IPS DF 6.9 (cell line): ENCODE measurements at regions not wholly inside any gene's neighbourhood (a gene's known extent, or its start where the extent isn't known, plus 50 kb on each side); places are given as distances from the start of the nearest gene placed in this dataset.

Source experiments
- DNase-seq: peaks from one replicate; pipeline ENCODE4 v3.0.0-alpha.2; 2013; ENCODE audit warnings: low read depth, low spot score
- H3K27ac ChIP-seq: one replicate; pipeline ENCODE4 v1.5.1; 2013; ENCODE audit warnings: low read length, control low read depth
- H3K27me3 ChIP-seq: 2 replicates; pipeline ENCODE4 v1.6.1; 2013; ENCODE audit warnings: mild to moderate bottlenecking, low read length; ENCODE audit not compliant: control insufficient read depth, insufficient read depth
- H3K36me3 ChIP-seq: 2 replicates; pipeline ENCODE4 v1.6.1; 2013; ENCODE audit warnings: low read length; ENCODE audit not compliant: control insufficient read depth, insufficient read depth
- H3K4me1 ChIP-seq: 2 replicates; pipeline ENCODE4 v1.6.1; 2013; ENCODE audit warnings: low read length; ENCODE audit not compliant: control insufficient read depth, insufficient read depth
- H3K4me3 ChIP-seq: 2 replicates; pipeline ENCODE4 v1.5.1; 2013; ENCODE audit warnings: mild to moderate bottlenecking, low read length
- H3K9me3 ChIP-seq: 2 replicates; pipeline ENCODE4 v1.6.1; 2013; ENCODE audit warnings: low read length, inconsistent platforms; ENCODE audit not compliant: control insufficient read depth, insufficient read depth
- whole genome bisulfite sequencing: extraction: QIAGEN DNeasy Blood & Tissue Kit; methylation state at CpG from one replicate; pipeline ENCODE4 v1.1.7; 2013; ENCODE audit warnings: mixed read lengths, missing lambda C conversion rate; ENCODE audit not compliant: insufficient read length, insufficient coverage; 5-methylcytosine and 5-hydroxymethylcytosine counted together

DNA sequence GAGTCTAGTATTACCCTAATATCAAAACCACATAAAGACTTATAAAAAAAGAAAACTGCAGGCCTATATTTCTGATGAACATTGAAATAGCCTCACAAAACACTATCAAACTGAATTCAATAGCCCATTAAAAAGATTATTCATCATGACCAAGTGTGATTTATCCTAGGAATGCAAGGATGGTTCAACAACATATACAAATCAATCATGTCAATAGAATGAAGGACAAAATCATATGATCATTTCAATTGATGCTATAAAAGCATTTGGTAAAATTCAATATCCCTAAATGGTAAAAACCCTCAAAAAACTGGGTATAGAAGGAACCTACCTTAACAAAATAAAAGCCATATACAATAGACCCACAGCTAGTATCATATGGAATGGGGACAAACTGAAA lies 797.9 kb upstream of the INTU start:
- no peak for DNase-seq
- Histone ChIP-seq H3K36me3 (no peaks in the 10 kb centered on the region), H3K27ac (no peak overlapping the region), H3K4me3 (no peak overlapping the region), H3K9me3 (no peaks in the 10 kb centered on the region), H3K27me3 (no peaks in the 10 kb centered on the region), H3K4me1 (no peaks in the 10 kb centered on the region)

DNA sequence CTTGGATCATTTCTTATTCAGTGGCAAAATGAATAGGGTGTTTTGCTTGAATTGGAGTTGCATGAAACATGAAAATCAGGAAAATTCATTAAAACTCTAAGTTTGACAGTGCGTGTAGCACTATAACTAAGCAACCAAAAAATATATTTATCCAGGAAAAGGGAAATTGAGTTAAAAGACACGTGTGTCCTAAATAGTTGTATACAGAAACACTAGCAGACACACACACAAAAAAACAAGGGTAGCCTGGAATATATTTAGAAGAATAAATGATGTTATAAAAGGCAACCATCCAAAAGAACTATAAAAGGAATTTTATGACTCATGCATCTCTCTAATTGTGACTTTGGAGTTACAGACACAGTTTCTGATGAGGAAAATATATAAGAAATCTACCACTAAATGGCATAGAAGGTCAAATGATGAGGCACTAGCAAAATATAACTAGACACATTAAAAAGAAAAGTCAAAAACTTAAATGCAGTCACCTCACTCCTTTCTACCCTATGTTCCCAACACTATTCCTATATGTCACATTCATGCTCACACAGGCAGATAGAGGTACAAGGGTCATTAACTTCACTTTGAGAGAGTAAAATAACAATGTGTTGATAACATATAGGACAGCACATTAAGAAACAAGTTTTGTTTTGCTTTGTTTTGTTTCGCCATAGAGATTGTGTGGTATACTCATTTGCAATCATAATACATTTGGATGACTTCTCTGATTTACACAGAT lies 793.6 kb upstream of the INTU start:
- Histone ChIP-seq H3K27me3 (no peaks in the 10 kb centered on the region), H3K36me3 (0 out of 2 replicates have a peak, but pooled peaks cover 2% of the 10 kb centered on the region), H3K27ac (no peak overlapping the region), H3K9me3 (peaks cover 2% of the 10 kb centered on the region; the same call in 1 of the 2 replicates), H3K4me3 (no peak overlapping the region), H3K4me1 (no peaks in the 10 kb centered on the region)
- WGBS: no CpG with 5 or more reads among the region's 3 CpGs
- DNase-seq: no peak

DNA sequence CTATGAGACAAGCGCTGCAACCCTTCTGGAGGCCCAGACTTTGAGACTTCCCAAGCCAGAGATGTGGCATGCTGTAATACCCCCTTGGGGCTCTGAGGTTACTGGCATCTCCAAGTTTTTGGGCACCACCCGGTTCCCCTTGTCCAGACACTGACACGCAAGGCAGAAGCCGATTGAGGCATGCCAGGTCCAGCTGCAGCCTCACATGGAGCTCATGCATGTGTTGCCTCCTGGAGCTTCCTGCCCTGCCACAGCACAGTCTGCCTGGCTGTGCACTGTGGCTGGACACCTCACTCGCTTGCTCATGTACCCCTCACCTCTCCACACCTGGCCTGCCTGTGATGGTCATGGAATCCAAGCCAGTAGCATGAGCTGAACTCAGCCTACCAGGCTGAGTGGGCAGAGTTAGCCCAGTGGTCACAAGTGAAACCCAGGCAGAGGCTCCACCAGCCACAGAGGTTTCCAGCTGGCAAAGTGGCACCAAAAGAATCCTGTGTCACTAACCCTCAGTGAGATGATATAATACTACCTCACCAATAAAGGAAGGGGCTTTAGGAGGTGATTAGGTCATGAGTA lies 789.2 kb upstream of the INTU start:
- Histone ChIP-seq H3K27me3 (no peaks in the 10 kb centered on the region), H3K9me3 (peaks cover 2% of the 10 kb centered on the region; the same call in 1 of the 2 replicates), H3K4me1 (no peaks in the 10 kb centered on the region), H3K27ac (no peak overlapping the region), H3K4me3 (no peak overlapping the region), H3K36me3 (0 out of 2 replicates have a peak, but pooled peaks cover 2% of the 10 kb centered on the region)
- WGBS: no CpG with 5 or more reads among the region's 5 CpGs
- no peak for DNase-seq

DNA sequence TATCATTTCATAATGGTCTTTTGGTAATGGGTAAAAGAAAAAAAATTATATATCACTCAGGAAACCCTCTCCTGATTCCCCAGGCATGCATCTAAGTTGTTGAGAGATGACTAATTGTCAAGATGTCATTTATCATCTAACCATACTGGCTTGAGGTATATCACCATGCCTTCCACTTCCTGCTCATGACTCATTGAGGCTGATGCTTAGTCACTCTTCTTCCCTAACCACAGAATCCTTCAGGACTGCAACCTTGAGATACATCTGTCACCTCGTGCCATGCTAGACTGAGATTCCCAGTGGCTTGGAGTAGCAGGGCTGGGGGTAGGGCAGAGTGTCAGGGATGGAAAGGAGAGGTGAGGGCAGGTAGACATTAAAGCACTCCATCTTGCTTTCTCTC lies 782.5 kb upstream of the INTU start:
- Histone ChIP-seq H3K27me3 (no peaks in the 10 kb centered on the region), H3K36me3 (no peaks in the 10 kb centered on the region), H3K9me3 (no peaks in the 10 kb centered on the region), H3K27ac (no peak overlapping the region), H3K4me1 (no peaks in the 10 kb centered on the region), H3K4me3 (no peak overlapping the region)
- no peak for DNase-seq
- no CpG with 5 or more reads among the region's 1 CpG for WGBS

DNA sequence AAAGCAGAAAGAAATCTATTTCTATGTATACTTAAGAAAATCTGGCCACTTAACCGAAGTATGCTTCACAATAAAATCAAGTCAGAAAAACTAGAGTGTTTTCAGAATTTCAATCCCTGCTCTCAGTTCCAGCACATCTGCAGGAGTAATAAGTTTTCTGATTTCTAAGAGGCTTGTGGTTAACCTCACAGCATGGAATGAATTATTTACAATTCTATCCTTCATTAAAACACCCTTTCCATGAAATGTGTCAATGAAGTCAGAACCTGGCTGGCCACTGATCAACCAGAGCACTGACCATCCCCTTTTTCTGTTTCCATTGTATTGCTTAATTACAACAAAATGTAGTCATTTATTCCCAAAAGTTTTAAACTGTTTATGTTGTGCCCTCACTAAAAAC lies 781.4 kb upstream of the INTU start:
- Histone ChIP-seq H3K4me1 (no peaks in the 10 kb centered on the region), H3K27ac (no peak overlapping the region), H3K9me3 (no peaks in the 10 kb centered on the region), H3K27me3 (no peaks in the 10 kb centered on the region), H3K36me3 (no peaks in the 10 kb centered on the region), H3K4me3 (no peak overlapping the region)
- no CpG with 5 or more reads among the region's 1 CpG for WGBS
- DNase-seq: no peak

DNA sequence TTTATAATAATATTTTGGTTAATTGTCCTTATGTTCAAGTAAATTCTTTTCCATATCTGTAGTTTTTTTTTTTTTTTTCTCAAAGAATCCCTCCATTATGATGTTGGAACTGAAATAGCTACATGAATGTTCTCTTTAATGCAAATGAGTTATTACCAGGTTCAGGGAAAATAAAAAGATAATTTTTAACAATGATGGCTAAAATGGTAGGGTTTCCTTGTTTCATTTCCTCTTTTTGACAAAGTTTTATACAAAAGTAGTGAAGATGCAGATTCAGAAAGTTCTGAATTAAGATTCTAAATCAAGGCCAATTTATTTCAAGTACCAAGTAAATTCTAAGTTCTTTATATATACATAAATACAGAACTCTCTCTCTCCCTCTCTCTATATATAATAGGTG lies 779.0 kb upstream of the INTU start:
- Histone ChIP-seq H3K27me3 (no peaks in the 10 kb centered on the region), H3K4me1 (no peaks in the 10 kb centered on the region), H3K4me3 (no peak overlapping the region), H3K36me3 (no peaks in the 10 kb centered on the region), H3K9me3 (no peaks in the 10 kb centered on the region), H3K27ac (no peak overlapping the region)
- DNase-seq: no peak

DNA sequence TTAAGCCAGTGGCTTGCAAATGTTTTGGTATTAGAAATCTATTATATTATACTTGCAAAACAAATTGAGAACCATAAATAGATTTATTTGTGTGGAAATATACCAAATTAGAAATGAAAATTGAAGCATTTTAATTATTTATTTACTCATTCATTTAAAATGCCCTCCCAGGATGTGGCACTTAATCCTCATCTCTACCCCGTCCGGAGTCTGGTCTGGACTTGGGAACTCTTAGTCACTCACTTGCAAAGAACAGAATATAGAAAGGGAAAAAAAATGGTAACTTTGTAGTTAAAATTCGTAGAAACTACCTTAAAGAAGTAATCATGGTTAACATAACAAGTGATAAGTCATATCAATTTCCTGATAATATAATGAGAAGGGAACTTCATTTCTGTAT lies 775.9 kb upstream of the INTU start:
- Histone ChIP-seq H3K4me1 (no peaks in the 10 kb centered on the region), H3K27ac (no peak overlapping the region), H3K27me3 (no peaks in the 10 kb centered on the region), H3K9me3 (no peaks in the 10 kb centered on the region), H3K4me3 (no peak overlapping the region), H3K36me3 (no peaks in the 10 kb centered on the region)
- no CpG with 5 or more reads among the region's 3 CpGs for WGBS
- DNase-seq: no peak

DNA sequence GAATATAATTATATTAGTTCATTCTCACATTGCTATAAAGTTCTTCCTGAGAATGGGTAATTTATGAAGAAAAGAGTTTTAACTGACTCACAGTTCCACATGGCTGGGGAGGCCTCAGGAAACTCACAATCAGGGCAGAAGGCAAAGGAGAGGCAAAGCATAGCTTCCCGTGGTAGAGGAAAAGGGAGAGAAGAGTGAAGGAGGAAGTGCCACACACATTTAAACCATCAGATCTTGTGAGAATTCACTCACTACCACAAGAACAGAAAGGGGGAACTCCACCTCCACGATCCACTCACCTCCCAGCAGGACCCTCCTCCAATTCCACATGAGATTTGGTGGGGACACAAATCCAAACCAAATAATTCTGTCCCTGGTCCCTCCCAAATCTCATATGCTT lies 773.4 kb upstream of the INTU start:
- DNase-seq: no peak
- no CpG with 5 or more reads among the region's 2 CpGs for WGBS

DNA sequence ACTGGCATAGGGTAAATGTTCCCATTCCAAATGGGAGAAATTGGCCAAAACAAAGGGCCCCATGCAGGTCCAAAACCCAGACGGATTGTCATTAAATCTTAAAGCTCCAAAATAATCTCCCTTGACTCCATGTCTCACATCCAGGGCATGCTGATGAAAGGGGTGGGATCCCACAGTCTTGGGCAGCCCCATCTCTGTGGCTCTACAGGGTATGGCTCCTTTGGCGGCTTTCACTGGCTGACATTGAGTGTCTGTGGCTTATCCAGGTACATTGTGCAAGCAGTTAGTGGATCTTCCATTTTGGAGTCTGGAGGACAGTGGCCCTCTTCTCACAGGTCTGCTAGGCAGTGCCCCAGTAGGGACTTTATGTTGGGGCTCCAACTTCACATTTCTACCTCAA lies 772.9 kb upstream of the INTU start:
- Histone ChIP-seq H3K9me3 (no peaks in the 10 kb centered on the region), H3K4me3 (no peak overlapping the region), H3K27ac (no peak overlapping the region), H3K36me3 (no peaks in the 10 kb centered on the region), H3K4me1 (no peaks in the 10 kb centered on the region), H3K27me3 (no peaks in the 10 kb centered on the region)
- WGBS: no CpG with 5 or more reads among the region's 2 CpGs
- DNase-seq: no peak

More for the DNA sequence above, 773.4 kb upstream of the INTU start:
- Histone ChIP-seq H3K27ac (no peak overlapping the region), H3K4me1 (no peaks in the 10 kb centered on the region), H3K36me3 (no peaks in the 10 kb centered on the region), H3K9me3 (no peaks in the 10 kb centered on the region), H3K4me3 (no peak overlapping the region), H3K27me3 (no peaks in the 10 kb centered on the region)

DNA sequence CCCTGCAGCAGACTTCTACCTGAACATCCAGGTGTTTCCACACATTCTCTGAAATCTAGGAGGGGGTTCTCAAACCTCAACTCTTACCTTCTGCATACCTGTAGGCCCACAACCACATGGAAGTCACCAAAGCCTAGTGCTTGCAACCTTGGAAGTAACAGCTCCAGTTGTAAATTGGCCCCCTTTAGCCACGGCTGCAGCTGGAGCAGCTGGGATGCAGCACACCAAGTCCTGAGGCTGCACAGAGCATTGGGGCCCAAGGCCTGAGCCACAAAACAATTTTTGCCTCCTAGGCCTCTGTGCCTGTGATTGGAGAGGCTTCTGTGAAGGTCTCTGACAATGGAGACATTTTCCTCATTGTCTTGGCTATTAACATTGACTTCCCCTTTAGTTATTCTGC lies 772.4 kb upstream of the INTU start:
- no peak overlapping the region for H3K27ac ChIP-seq
- no peaks in the 10 kb centered on the region for H3K9me3 ChIP-seq
- WGBS: no CpG with 5 or more reads among the region's 1 CpG
- H3K27me3 ChIP-seq: no peaks in the 10 kb centered on the region
- no peak overlapping the region for H3K4me3 ChIP-seq
- no peaks in the 10 kb centered on the region for H3K4me1 ChIP-seq
- no peak for DNase-seq
- H3K36me3 ChIP-seq: no peaks in the 10 kb centered on the region

DNA sequence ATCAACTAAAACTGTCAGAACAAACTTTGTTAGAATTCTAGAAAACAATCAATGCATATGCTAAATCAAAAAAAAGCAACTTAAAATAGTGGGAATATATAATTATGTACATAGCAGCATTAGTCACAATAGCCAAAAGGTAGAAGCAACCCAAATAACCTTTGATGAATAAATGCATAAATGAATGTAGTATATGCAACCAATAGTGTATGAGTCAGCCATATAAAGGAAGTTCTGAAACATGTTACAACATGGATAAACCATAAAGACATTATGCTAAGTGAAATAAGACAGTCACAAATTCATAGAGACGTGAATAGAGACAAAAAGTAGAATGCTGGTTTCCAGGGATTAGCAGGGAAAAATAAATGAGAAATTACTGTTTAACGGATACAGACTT lies 762.8 kb upstream of the INTU start:
- no peaks in the 10 kb centered on the region for H3K27me3 ChIP-seq
- no CpG with 5 or more reads among the region's 2 CpGs for WGBS
- DNase-seq: no peak
- no peak overlapping the region for H3K27ac ChIP-seq
- H3K4me1 ChIP-seq: no peaks in the 10 kb centered on the region
- H3K9me3 ChIP-seq: no peaks in the 10 kb centered on the region; the same call in 1 of the 2 replicates
- no peaks in the 10 kb centered on the region for H3K36me3 ChIP-seq
- no peak overlapping the region for H3K4me3 ChIP-seq
